Stomach (tissue), 8 donors: ENCODE measurements at regions not wholly inside any gene's neighbourhood (a gene's known extent, or its start where the extent isn't known, plus 50 kb on each side); places are given as distances from the start of the nearest gene placed in this dataset.
A peak's percentile ranks its signal among the peaks of the same experiment; 100 is the strongest.

Experiments used
- DNase-seq, 2 donors: peaks; one replicate each; pipeline versions ENCODE4 v3.0.0 to v3.0.0-alpha.2; 2013 to 2019
- H3K27ac ChIP-seq, 5 donors: fragments of 200-600 bp in 4 of 5; sonication (generic) in 4 of 5; one replicate each; pipeline ENCODE4 v1.5.1; 2013 to 2019; ENCODE audit warnings: mild to moderate bottlenecking in 1 of 5, moderate library complexity in 1 of 5
- H3K27me3 ChIP-seq, 3 donors: fragments of 200-600 bp; sonication (generic); one replicate each; pipeline ENCODE4 v1.5.1; 2017 to 2019; ENCODE audit warnings: mixed run types in 1 of 3
- H3K36me3 ChIP-seq, 4 donors: fragments of 200-600 bp; sonication (generic); 1 replicate in 3 of 4; 2 replicates in 1 of 4; pipeline ENCODE4 v1.5.1; 2016 to 2019
- H3K4me1 ChIP-seq, 4 donors: fragments of 200-600 bp; sonication (generic); one replicate each; pipeline ENCODE4 v1.5.1; 2016 to 2019
- H3K4me3 ChIP-seq, 4 donors: fragments of 200-600 bp; sonication (generic) in 3 of 4; one replicate each; pipeline ENCODE4 v1.5.1; 2016 to 2019; ENCODE audit warnings: mild to moderate bottlenecking in 1 of 4
- H3K9me3 ChIP-seq, 4 donors: fragments of 200-600 bp; sonication (generic); one replicate each; pipeline ENCODE4 v1.5.1; 2016 to 2019
- CTCF ChIP-seq, 7 experiments: fragments of 450-650 bp in 4 of 7; fragments of 200-600 bp in 3 of 7; sonication (generic) in 3 of 7; IDR thresholded peaks; one replicate each; pipeline ENCODE4 v1.5.1; 2016 to 2019; ENCODE audit warnings: antibody characterized with exemption in 7 of 7, control low read depth in 2 of 7, mild to moderate bottlenecking in 1 of 7
- EP300 ChIP-seq: sonication (generic); formaldehyde crosslinking; IDR thresholded peaks from one replicate; pipeline ENCODE4 v1.6.1; 2017; ENCODE audit warnings: antibody characterized with exemption
- POLR2A ChIP-seq, 4 donors: fragments of 450-650 bp; IDR thresholded peaks; one replicate each; pipeline ENCODE4 v1.6.1; 2016; ENCODE audit warnings: antibody characterized with exemption in 4 of 4, control low read depth in 2 of 4, mild to moderate bottlenecking in 1 of 4, moderate library complexity in 1 of 4
- POLR2AphosphoS5 ChIP-seq, 3 donors: sonication (generic); formaldehyde crosslinking; IDR thresholded peaks; one replicate each; pipeline ENCODE4 v1.6.1; 2016; ENCODE audit warnings: antibody characterized with exemption in 3 of 3
- WGBS, 5 donors: extraction: QIAGEN DNeasy Blood & Tissue Kit in 3 of 5; methylation state at CpG; one replicate each; pipeline versions ENCODE4 v1.1.5 to v1.1.7; 2013 to 2018; 5-methylcytosine and 5-hydroxymethylcytosine counted together
- intact Hi-C: fragments of 100-400 bp; cut with DNase I; formaldehyde crosslinking; loops from one replicate; pipeline ENCODE4 v1.15.1; 2023; ENCODE audit warnings: low total_unique reads
- donor health status: healthy with polysubstance abuse.
- donor health status: Bipolar disorder and iron deficiency.
- donor health status: healthy.

DNA sequence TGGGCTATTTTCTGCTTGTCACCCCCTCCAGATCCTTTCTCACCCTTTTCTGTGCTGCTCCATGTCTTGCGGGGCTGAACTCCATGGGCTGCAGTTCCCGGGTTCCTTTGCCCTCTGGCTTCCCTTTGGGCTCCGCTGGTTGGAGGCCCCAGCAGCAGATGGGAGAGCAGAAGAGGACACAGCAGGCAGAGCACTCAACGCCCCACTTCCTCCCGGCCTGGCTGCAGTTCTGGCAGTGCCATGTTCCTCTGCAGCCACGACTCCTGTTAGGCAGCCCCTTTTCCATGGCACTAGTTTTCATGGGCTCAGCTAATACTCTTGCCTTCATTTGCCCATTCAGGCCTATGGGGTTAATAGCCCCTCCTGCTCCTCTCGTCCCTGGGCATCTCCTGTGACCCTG lies 127.1 kb downstream of the TENT5C start:
- 84 to 90% (median 89%) methylated on average over 7 of the region's 7 CpGs for WGBS, 5 donors
- DNase-seq: no peak
- Histone ChIP-seq H3K27ac (no peak overlapping the region), H3K36me3 (no peaks in the 10 kb centered on the region), H3K4me3 (no peak overlapping the region), H3K27me3 (no peaks in the 10 kb centered on the region), H3K4me1 (peaks cover 0 to 12% (median 6%) of the 10 kb centered on the region in 4 donors), H3K9me3 (peaks cover 0 to 6% (median 3%) of the 10 kb centered on the region in 4 donors)
- intact Hi-C loops: no loop called here
- TF ChIP-seq EP300 (no peak), CTCF (IDR thresholded peaks at IDR 0.05) (no peak), POLR2AphosphoS5 (IDR thresholded peaks at IDR 0.05) (no peak), POLR2A (IDR thresholded peaks at IDR 0.05) (no peak)

DNA sequence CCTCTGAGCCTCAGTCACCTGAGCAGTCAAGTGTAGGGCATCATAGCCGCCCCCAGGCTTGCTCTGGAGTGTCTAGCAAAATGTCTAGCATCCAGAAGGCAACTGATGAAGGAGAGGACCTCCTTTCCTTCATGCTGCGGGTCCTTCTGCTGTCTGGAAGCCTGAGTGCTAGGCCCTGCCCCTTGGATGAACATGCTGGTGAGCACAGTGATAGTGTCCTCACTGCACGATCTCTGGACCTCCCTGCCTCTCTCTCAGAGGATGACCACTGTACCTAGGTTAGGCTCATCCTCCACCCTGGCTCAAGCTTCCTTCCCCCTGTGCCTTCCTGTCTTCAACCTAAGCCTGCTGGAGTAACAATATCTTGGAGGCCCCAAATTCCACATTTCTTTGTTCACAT lies 128.6 kb downstream of the TENT5C start:
- Histone ChIP-seq H3K36me3 (no peaks in the 10 kb centered on the region), H3K27me3 (no peaks in the 10 kb centered on the region), H3K4me1 (peaks cover 0 to 12% (median 6%) of the 10 kb centered on the region in 4 donors), H3K4me3 (no peak overlapping the region), H3K9me3 (no peaks in the 10 kb centered on the region), H3K27ac (peak overlapping the region in 3 of 5 donors; percentile 39 to 58 (median 41))
- 61 to 100% (median 94%) methylated on average over 3 of the region's 3 CpGs for WGBS, 5 donors
- DNase-seq: no peak
- intact Hi-C loops: no loop called here
- TF ChIP-seq POLR2AphosphoS5 (IDR thresholded peaks at IDR 0.05) (no peak), CTCF (IDR thresholded peaks at IDR 0.05) (peak in 1 of 7 experiments; percentile 5)

GRCh38 chr1:117735045-117735992 lies 129.5 kb downstream of the TENT5C start:
- H3K4me3 ChIP-seq: peak overlapping the region in 3 of 4 donors; percentile 4 to 16 (median 12)
- DNase-seq: peak; percentile 43 to 78

GRCh38 chr1:117739504-117739903 lies 133.7 kb downstream of the TENT5C start:
- H3K27me3 ChIP-seq: no peaks in the 10 kb centered on the region
- H3K27ac ChIP-seq: no peak overlapping the region
- intact Hi-C loops: no loop called here
- no peak overlapping the region for H3K4me3 ChIP-seq
- DNase-seq: no peak
- peaks cover 0 to 28% (median 9%) of the 10 kb centered on the region in 4 donors for H3K4me1 ChIP-seq
- no peaks in the 10 kb centered on the region for H3K9me3 ChIP-seq
- no peaks in the 10 kb centered on the region for H3K36me3 ChIP-seq
- no peak for TF ChIP-seq POLR2AphosphoS5 (IDR thresholded peaks at IDR 0.05)
- no peak for TF ChIP-seq CTCF (IDR thresholded peaks at IDR 0.05)
- no peak for TF ChIP-seq POLR2A (IDR thresholded peaks at IDR 0.05)
- no peak for TF ChIP-seq EP300
- WGBS, 5 donors: 94 to 100% (median 100%) methylated on average over 1 of the region's 1 CpG

More at GRCh38 chr1:117735045-117735992, 129.5 kb downstream of the TENT5C start:
- peak overlapping the region in 3 of 5 donors; percentile 39 to 58 (median 41) for H3K27ac ChIP-seq
- H3K9me3 ChIP-seq: no peaks in the 10 kb centered on the region
- intact Hi-C loops: no loop called here
- no peaks in the 10 kb centered on the region for H3K27me3 ChIP-seq
- peaks cover 0 to 20% (median 8%) of the 10 kb centered on the region in 4 donors for H3K4me1 ChIP-seq
- no peaks in the 10 kb centered on the region for H3K36me3 ChIP-seq
- WGBS, 5 donors: 0 to 2% (median 0%) methylated on average over 2 of the region's 2 CpGs
- TF ChIP-seq POLR2A (IDR thresholded peaks at IDR 0.05): no peak
- peak in 1 of 3 donors; percentile 37 for TF ChIP-seq POLR2AphosphoS5 (IDR thresholded peaks at IDR 0.05)
- TF ChIP-seq EP300: no peak
